ENCODE measurements at regions not wholly inside any gene's neighbourhood (a gene's known extent, or its start where the extent isn't known, plus 50 kb on each side); places are given as distances from the start of the nearest gene placed in this dataset.

- no peak for TF ChIP-seq CTCF (IDR thresholded peaks at IDR 0.05)
- no peak for TF ChIP-seq POLR2A (IDR thresholded peaks at IDR 0.05)
Measured at GRCh38 chr5:82549263-82549662, 271.1 kb upstream of the RPS23 start.
